ENCODE measurements at regions not wholly inside any gene's neighbourhood (a gene's known extent, or its start where the extent isn't known, plus 50 kb on each side); places are given as distances from the start of the nearest gene placed in this dataset.

DNA sequence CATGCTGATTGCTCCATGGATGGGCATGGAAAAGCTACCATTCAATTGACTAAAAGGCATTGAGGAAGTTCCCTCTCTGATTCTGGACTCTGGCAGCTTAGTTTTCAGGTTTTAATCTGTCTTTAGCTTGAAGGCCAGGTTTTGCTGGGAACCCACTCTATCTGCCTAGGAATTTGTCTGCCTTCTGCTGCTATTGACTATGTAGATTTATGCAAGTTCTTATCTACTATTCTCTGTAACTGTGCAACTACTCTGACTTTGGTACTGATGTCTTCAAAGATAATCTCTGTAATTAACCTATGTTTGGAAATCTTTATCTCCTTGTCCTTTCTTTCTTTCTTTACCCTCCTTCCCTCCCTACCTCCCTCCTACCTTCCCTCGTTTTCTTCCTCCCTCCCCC, 178.8 kb downstream of the DSEL start:
- H3K9ac ChIP-seq (ENCODE audit: low read length): no peak overlapping the region
- no peaks in the 10 kb centered on the region for H3K27me3 ChIP-seq (ENCODE audit: low read length)
- H3F3A ChIP-seq (ENCODE audit: insufficient read depth): no peaks in the 10 kb centered on the region
- H3K9me2 ChIP-seq (replicated peaks; ENCODE audit: insufficient read depth, low read length): no peaks in the 10 kb centered on the region
- no peaks in the 10 kb centered on the region for H3K79me2 ChIP-seq (ENCODE audit: insufficient read depth, low read length)
- H3K4me3 ChIP-seq (ENCODE audit: insufficient read depth, low read length, poor library complexity, severe bottlenecking): no peak overlapping the region
- no peaks in the 10 kb centered on the region for H3K9me3 ChIP-seq (ENCODE audit: insufficient read depth, low read length)
- no peak overlapping the region for H3K27ac ChIP-seq (ENCODE audit: low read depth, low read length)
- no peak overlapping the region for H3K4me2 ChIP-seq (ENCODE audit: low read depth, low read length, poor library complexity, severe bottlenecking)
- no peaks in the 10 kb centered on the region for H4K20me1 ChIP-seq (ENCODE audit: low read depth, low read length)
- no peak overlapping the region for H2AFZ ChIP-seq (ENCODE audit: low read depth, low read length, severe bottlenecking)
- no peak for TF ChIP-seq EZH2phosphoT487 (conservative IDR thresholded peaks at IDR 0.05; ENCODE audit: low read length)
- TF ChIP-seq, protein P1, sequence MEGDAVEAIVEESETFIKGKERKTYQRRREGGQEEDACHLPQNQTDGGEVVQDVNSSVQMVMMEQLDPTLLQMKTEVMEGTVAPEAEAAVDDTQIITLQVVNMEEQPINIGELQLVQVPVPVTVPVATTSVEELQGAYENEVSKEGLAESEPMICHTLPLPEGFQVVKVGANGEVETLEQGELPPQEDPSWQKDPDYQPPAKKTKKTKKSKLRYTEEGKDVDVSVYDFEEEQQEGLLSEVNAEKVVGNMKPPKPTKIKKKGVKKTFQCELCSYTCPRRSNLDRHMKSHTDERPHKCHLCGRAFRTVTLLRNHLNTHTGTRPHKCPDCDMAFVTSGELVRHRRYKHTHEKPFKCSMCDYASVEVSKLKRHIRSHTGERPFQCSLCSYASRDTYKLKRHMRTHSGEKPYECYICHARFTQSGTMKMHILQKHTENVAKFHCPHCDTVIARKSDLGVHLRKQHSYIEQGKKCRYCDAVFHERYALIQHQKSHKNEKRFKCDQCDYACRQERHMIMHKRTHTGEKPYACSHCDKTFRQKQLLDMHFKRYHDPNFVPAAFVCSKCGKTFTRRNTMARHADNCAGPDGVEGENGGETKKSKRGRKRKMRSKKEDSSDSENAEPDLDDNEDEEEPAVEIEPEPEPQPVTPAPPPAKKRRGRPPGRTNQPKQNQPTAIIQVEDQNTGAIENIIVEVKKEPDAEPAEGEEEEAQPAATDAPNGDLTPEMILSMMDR (IDR thresholded peaks at IDR 0.05; ENCODE audit: insufficient read depth, low read length, poor library complexity, severe bottlenecking): no peak
- no peaks in the 10 kb centered on the region for H3K36me3 ChIP-seq (ENCODE audit: low read length)

GRCh38 chr18:67331857-67332256, 184.7 kb downstream of the DSEL start:
- Histone ChIP-seq H3K27me3 (ENCODE audit: low read length) (no peaks in the 10 kb centered on the region), H3K79me2 (ENCODE audit: insufficient read depth, low read length) (no peaks in the 10 kb centered on the region), H3K4me2 (ENCODE audit: low read depth, low read length, poor library complexity, severe bottlenecking) (no peak overlapping the region), H3K27ac (ENCODE audit: low read depth, low read length) (no peak overlapping the region), H4K20me1 (ENCODE audit: low read depth, low read length) (no peaks in the 10 kb centered on the region), H3F3A (ENCODE audit: insufficient read depth) (no peaks in the 10 kb centered on the region), H3K9me2 (replicated peaks; ENCODE audit: insufficient read depth, low read length) (no peaks in the 10 kb centered on the region), H3K9ac (ENCODE audit: low read length) (no peak overlapping the region), H3K4me3 (ENCODE audit: insufficient read depth, low read length, poor library complexity, severe bottlenecking) (no peak overlapping the region), H3K36me3 (ENCODE audit: low read length) (no peaks in the 10 kb centered on the region), H2AFZ (ENCODE audit: low read depth, low read length, severe bottlenecking) (no peak overlapping the region), H3K9me3 (ENCODE audit: insufficient read depth, low read length) (no peaks in the 10 kb centered on the region)
- TF ChIP-seq, protein P1 (IDR thresholded peaks at IDR 0.05; ENCODE audit: insufficient read depth, low read length, poor library complexity, severe bottlenecking): no peak
- no peak for TF ChIP-seq EZH2phosphoT487 (conservative IDR thresholded peaks at IDR 0.05; ENCODE audit: low read length)

DNA sequence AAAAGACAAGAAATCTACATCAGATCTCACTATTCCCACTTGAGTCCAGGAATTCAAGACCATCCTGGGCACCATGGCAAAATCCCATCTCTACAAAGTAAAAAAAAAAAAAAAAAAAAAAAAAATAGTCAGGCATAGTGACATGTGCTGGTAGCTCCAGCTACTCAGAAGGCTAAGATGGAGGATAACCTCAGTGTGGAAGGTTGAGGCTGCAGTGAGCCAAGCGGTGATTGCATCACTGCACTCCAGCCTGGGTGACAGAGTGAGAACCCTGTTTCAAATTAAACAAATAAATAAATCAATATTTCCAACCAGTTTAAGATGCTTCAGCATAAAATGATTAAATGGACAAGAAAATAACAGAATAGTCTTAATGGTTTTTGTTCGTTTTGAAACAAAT, 197.4 kb downstream of the DSEL start:
- no peak overlapping the region for H2AFZ ChIP-seq (ENCODE audit: low read depth, low read length, severe bottlenecking)
- no peaks in the 10 kb centered on the region for H3K9me2 ChIP-seq (replicated peaks; ENCODE audit: insufficient read depth, low read length)
- H3K4me2 ChIP-seq (ENCODE audit: low read depth, low read length, poor library complexity, severe bottlenecking): no peak overlapping the region
- no peaks in the 10 kb centered on the region for H3F3A ChIP-seq (ENCODE audit: insufficient read depth)
- no peaks in the 10 kb centered on the region for H3K27me3 ChIP-seq (ENCODE audit: low read length)
- no peaks in the 10 kb centered on the region for H3K36me3 ChIP-seq (ENCODE audit: low read length)
- H3K4me3 ChIP-seq (ENCODE audit: insufficient read depth, low read length, poor library complexity, severe bottlenecking): no peak overlapping the region
- no peaks in the 10 kb centered on the region for H4K20me1 ChIP-seq (ENCODE audit: low read depth, low read length)
- H3K27ac ChIP-seq (ENCODE audit: low read depth, low read length): no peak overlapping the region
- H3K79me2 ChIP-seq (ENCODE audit: insufficient read depth, low read length): no peaks in the 10 kb centered on the region
- no peaks in the 10 kb centered on the region for H3K9me3 ChIP-seq (ENCODE audit: insufficient read depth, low read length)
- no peak overlapping the region for H3K9ac ChIP-seq (ENCODE audit: low read length)
- TF ChIP-seq, protein P1 (IDR thresholded peaks at IDR 0.05; ENCODE audit: insufficient read depth, low read length, poor library complexity, severe bottlenecking): no peak
- TF ChIP-seq EZH2phosphoT487 (conservative IDR thresholded peaks at IDR 0.05; ENCODE audit: low read length): no peak

All from SU-DHL-6 (cell line).